ENCODE measurements at regions not wholly inside any gene's neighbourhood (a gene's known extent, or its start where the extent isn't known, plus 50 kb on each side); places are given as distances from the start of the nearest gene placed in this dataset.

DNA sequence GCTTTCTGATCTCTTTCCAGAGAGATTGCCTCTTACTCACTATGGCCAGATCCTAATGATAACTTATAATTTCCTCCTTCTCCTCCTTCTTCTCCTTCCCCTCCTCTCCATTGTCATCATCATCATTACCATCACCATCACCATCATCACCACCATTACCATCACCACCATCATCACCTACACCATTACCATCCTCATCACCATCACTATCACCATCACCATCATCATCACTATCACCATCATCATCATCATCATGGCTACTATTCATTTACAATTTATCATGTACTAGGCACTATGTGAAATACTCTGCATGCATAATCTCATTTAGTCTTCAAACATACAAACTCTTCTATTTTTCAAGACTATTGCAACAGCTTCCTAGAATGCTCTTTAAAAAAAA, 540.9 kb upstream of the C16orf82 start:
- Histone ChIP-seq H3K36me3 (replicated peaks; ENCODE audit: low read depth, low read length) (no peaks in the 10 kb centered on the region), H3K9ac (ENCODE audit: low read length) (no peak overlapping the region), H3K4me1 (ENCODE audit: low read length) (no peaks in the 10 kb centered on the region), H3K9me3 (ENCODE audit: insufficient read depth, low read length) (no peaks in the 10 kb centered on the region), H2AFZ (ENCODE audit: low read depth, low read length) (no peak overlapping the region), H3K4me2 (ENCODE audit: low read length) (no peak overlapping the region), H3K79me2 (ENCODE audit: low read length) (no peaks in the 10 kb centered on the region), H4K20me1 (ENCODE audit: insufficient read depth, low read length) (no peaks in the 10 kb centered on the region), H3K4me3 (ENCODE audit: low read length) (no peak overlapping the region), H3K27me3 (ENCODE audit: low read depth, low read length) (no peaks in the 10 kb centered on the region), H3K27ac (ENCODE audit: low read length) (no peak overlapping the region)
- TF ChIP-seq EZH2phosphoT487 (IDR thresholded peaks at IDR 0.05; ENCODE audit: low read depth) (no peak), CTCF (IDR thresholded peaks at IDR 0.05; ENCODE audit: low read depth, low read length) (no peak)

GRCh38 chr16:26526633-26527032, 540.1 kb upstream of the C16orf82 start:
- no peaks in the 10 kb centered on the region for H4K20me1 ChIP-seq (ENCODE audit: insufficient read depth, low read length)
- H3K27me3 ChIP-seq (ENCODE audit: low read depth, low read length) = no peaks in the 10 kb centered on the region

DNA sequence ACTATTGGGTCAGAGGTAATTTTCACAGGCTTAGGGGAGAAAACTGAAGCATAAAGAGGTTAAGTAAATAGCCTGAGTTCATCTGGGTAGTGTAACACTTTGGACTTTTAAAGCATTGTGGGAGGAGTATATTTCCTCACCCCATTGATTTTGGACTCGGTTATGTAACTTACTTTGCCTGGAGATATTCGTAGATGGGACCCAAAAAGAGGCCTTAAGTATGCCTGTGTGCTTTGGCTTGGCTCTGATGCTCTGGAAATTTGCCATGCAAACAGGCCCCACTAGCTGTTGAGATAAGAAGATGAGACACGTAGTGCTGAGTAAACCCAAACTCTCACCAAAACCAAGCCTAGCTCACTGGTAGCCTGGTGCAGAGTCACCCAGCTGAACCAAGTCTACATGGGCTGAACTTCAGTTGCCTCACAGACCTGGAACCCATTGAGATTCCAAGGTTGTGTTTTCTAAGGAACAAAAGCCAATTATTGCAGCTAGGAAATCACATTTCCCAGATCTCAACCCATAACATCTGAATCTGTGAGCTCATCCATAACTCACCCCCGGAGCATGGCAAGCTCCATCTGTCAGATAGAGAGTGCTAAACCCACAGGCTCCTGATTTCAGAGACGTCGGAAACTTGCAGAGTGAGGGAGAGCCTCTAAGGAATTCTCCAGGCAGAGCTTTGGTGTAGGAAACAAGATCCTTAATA, 536.0 kb upstream of the C16orf82 start:
- Histone ChIP-seq H3K4me2 (ENCODE audit: low read length) (no peak overlapping the region), H3K27ac (ENCODE audit: low read length) (no peak overlapping the region), H3K4me1 (ENCODE audit: low read length) (no peaks in the 10 kb centered on the region), H3K36me3 (replicated peaks; ENCODE audit: low read depth, low read length) (no peaks in the 10 kb centered on the region), H3K79me2 (ENCODE audit: low read length) (no peaks in the 10 kb centered on the region), H3K9ac (ENCODE audit: low read length) (no peak overlapping the region), H3K4me3 (ENCODE audit: low read length) (no peak overlapping the region), H3K9me3 (ENCODE audit: insufficient read depth, low read length) (no peaks in the 10 kb centered on the region), H2AFZ (ENCODE audit: low read depth, low read length) (no peak overlapping the region), H3K27me3 (ENCODE audit: low read depth, low read length) (0 out of 2 replicates have a peak, but pooled peaks cover 2% of the 10 kb centered on the region), H4K20me1 (ENCODE audit: insufficient read depth, low read length) (no peaks in the 10 kb centered on the region)
- TF ChIP-seq CTCF (IDR thresholded peaks at IDR 0.05; ENCODE audit: low read depth, low read length) (no peak), EZH2phosphoT487 (IDR thresholded peaks at IDR 0.05; ENCODE audit: low read depth) (no peak)

More at GRCh38 chr16:26526633-26527032, 540.1 kb upstream of the C16orf82 start:
- no peak for TF ChIP-seq EZH2phosphoT487 (IDR thresholded peaks at IDR 0.05; ENCODE audit: low read depth)
- TF ChIP-seq CTCF (IDR thresholded peaks at IDR 0.05; ENCODE audit: low read depth, low read length) = no peak
- no peaks in the 10 kb centered on the region for H3K36me3 ChIP-seq (replicated peaks; ENCODE audit: low read depth, low read length)
- no peaks in the 10 kb centered on the region for H3K79me2 ChIP-seq (ENCODE audit: low read length)
- no peak overlapping the region for H3K27ac ChIP-seq (ENCODE audit: low read length)
- H3K4me3 ChIP-seq (ENCODE audit: low read length) = no peak overlapping the region
- H3K9me3 ChIP-seq (ENCODE audit: insufficient read depth, low read length) = no peaks in the 10 kb centered on the region
- H3K9ac ChIP-seq (ENCODE audit: low read length) = no peak overlapping the region
- H2AFZ ChIP-seq (ENCODE audit: low read depth, low read length) = no peak overlapping the region
- no peak overlapping the region for H3K4me2 ChIP-seq (ENCODE audit: low read length)
- H3K4me1 ChIP-seq (ENCODE audit: low read length) = no peaks in the 10 kb centered on the region

GRCh38 chr16:26531290-26531730, 535.4 kb upstream of the C16orf82 start:
- H2AFZ ChIP-seq (ENCODE audit: low read depth, low read length) = no peak overlapping the region
- no peaks in the 10 kb centered on the region for H4K20me1 ChIP-seq (ENCODE audit: insufficient read depth, low read length)
- no peaks in the 10 kb centered on the region for H3K79me2 ChIP-seq (ENCODE audit: low read length)
- 0 out of 2 replicates have a peak, but pooled peaks cover 3% of the 10 kb centered on the region for H3K27me3 ChIP-seq (ENCODE audit: low read depth, low read length)
- no peak overlapping the region for H3K27ac ChIP-seq (ENCODE audit: low read length)
- H3K4me3 ChIP-seq (ENCODE audit: low read length) = no peak overlapping the region
- no peaks in the 10 kb centered on the region for H3K9me3 ChIP-seq (ENCODE audit: insufficient read depth, low read length)
- H3K4me2 ChIP-seq (ENCODE audit: low read length) = no peak overlapping the region
- H3K4me1 ChIP-seq (ENCODE audit: low read length) = no peaks in the 10 kb centered on the region
- H3K36me3 ChIP-seq (replicated peaks; ENCODE audit: low read depth, low read length) = no peaks in the 10 kb centered on the region
- no peak overlapping the region for H3K9ac ChIP-seq (ENCODE audit: low read length)
- no peak for TF ChIP-seq CTCF (IDR thresholded peaks at IDR 0.05; ENCODE audit: low read depth, low read length)
- no peak for TF ChIP-seq EZH2phosphoT487 (IDR thresholded peaks at IDR 0.05; ENCODE audit: low read depth)

Measured in OCI-LY3 (cell line).